GM12878 (cell line): ENCODE measurements at regions not wholly inside any gene's neighbourhood (a gene's known extent, or its start where the extent isn't known, plus 50 kb on each side); places are given as distances from the start of the nearest gene placed in this dataset.

Experiments used
- ATAC-seq: fragments of 200-7000 bp; cut with Tn5 transposase; 3 replicates; pipeline ENCODE4 v1.9.1; 2020; ENCODE audit warnings: mild to moderate bottlenecking, moderate library complexity
- BruUV-seq: library from RNA; stranded (reverse); fragments of 400-500 nt; replicated peaks from 2 replicates; lab custom pipeline; 2021; lab: Mats Ljungman, UMichigan
- CTCF ChIA-PET: fragments of 300-600 bp; sonication (Branson Sonifier 250); formaldehyde crosslinking; extraction: SDS; loops from one replicate; lab custom pipeline; 2021; ENCODE audit warnings: inconsistent platforms; lab: Yijun Ruan, JAX
- POLR2A ChIA-PET: fragments of 350-600 bp; formaldehyde crosslinking; extraction: SDS; loops from one replicate; lab custom pipeline; 2021; ENCODE audit warnings: inconsistent platforms; lab: Charles Lee
- RAD21 ChIA-PET: fragments of 300-600 bp; sonication (Branson Sonifier 250); formaldehyde crosslinking; loops from one replicate; lab custom pipeline; 2023; ENCODE audit warnings: antibody characterized with exemption; ENCODE audit not compliant: unreplicated experiment; lab: Charles Lee
- SMC1A ChIA-PET: fragments of 300-600 bp; sonication (Branson Sonifier 250); formaldehyde crosslinking; loops from one replicate; lab custom pipeline; 2023; ENCODE audit not compliant: unreplicated experiment, uncharacterized antibody; lab: Charles Lee
- DNase-seq: peaks from one replicate; pipeline ENCODE4 v3.0.0-alpha.2; 2011; ENCODE audit warnings: low read depth, low spot score
- FAIRE-seq: peaks from 3 replicates; lab custom pipeline; 2011; peaks lifted over from hg19 to GRCh38; lab: Jason Lieb, UNC
- H2AFZ ChIP-seq: 2 replicates; pipeline ENCODE4 v1.6.0; 2011; ENCODE audit warnings: low read depth, low read length, control low read depth; ENCODE audit not compliant: control insufficient read depth
- H3K27ac ChIP-seq: 2 replicates; pipeline ENCODE4 v1.5.1; 2011; ENCODE audit warnings: control low read depth; ENCODE audit not compliant: control insufficient read depth, insufficient read depth
- H3K27me3 ChIP-seq, 2 experiments: replicated peaks in 1 of 2; 2 replicates each; pipeline versions ENCODE4 v1.6.0 to v1.6.1; 2011; ENCODE audit warnings: low read length in 1 of 2; ENCODE audit not compliant: control insufficient read depth in 2 of 2, insufficient read depth in 2 of 2
- H3K36me3 ChIP-seq, 2 experiments: 2 replicates each; pipeline ENCODE4 v1.5.1; 2011; ENCODE audit warnings: low read length in 1 of 2; ENCODE audit not compliant: control insufficient read depth in 2 of 2, insufficient read depth in 2 of 2
- H3K4me1 ChIP-seq: 2 replicates; pipeline ENCODE4 v1.6.1; 2011; ENCODE audit warnings: mild to moderate bottlenecking, low read length, moderate library complexity, mixed read lengths; ENCODE audit not compliant: control insufficient read depth, insufficient read depth
- H3K4me2 ChIP-seq: 2 replicates; pipeline ENCODE4 v1.6.0; 2011; ENCODE audit warnings: control low read depth; ENCODE audit not compliant: control insufficient read depth, insufficient read depth
- H3K4me3 ChIP-seq: fragments of 200-600 bp; sonication (generic); 2 replicates; pipeline ENCODE4 v1.5.1; 2016
- H3K79me2 ChIP-seq: 2 replicates; pipeline ENCODE4 v1.6.0; 2011; ENCODE audit warnings: low read length; ENCODE audit not compliant: control insufficient read depth, insufficient read depth
- H3K9ac ChIP-seq: 2 replicates; pipeline ENCODE4 v1.8.0; 2011; ENCODE audit warnings: low read length, control low read depth, mixed read lengths; ENCODE audit not compliant: control insufficient read depth, insufficient read depth
- H3K9me3 ChIP-seq: replicated peaks from 3 replicates; pipeline ENCODE4 v1.5.1; 2011; ENCODE audit warnings: mild to moderate bottlenecking, low read length; ENCODE audit not compliant: control insufficient read depth, insufficient read depth
- H4K20me1 ChIP-seq: 2 replicates; pipeline ENCODE4 v1.6.0; 2011; ENCODE audit not compliant: control insufficient read depth, insufficient read depth
- ATF7 ChIP-seq: fragments of 450-650 bp; IDR thresholded peaks from 2 replicates; pipeline ENCODE4 v1.6.1; 2016; ENCODE audit warnings: low read depth, mild to moderate bottlenecking
- CREB1 ChIP-seq: IDR thresholded peaks from 2 replicates; pipeline ENCODE4 v1.6.1; 2012; ENCODE audit warnings: low read depth, mild to moderate bottlenecking, inconsistent platforms
- GABPA ChIP-seq: IDR thresholded peaks from 2 replicates; pipeline ENCODE4 v1.6.1; 2014; ENCODE audit warnings: antibody characterized with exemption, low read depth, mild to moderate bottlenecking, inconsistent platforms
- HDAC6 ChIP-seq: fragments of 200-600 bp; sonication (generic); IDR thresholded peaks from one replicate; pipeline ENCODE4 v1.8.0; 2017; ENCODE audit warnings: antibody characterized with exemption; ENCODE audit not compliant: unreplicated experiment
- JUND ChIP-seq: IDR thresholded peaks from 2 replicates; pipeline ENCODE4 v1.6.1; 2012; ENCODE audit warnings: low read depth, mild to moderate bottlenecking, low read length, improper control_type of control experiment, moderate library complexity
- MTA2 ChIP-seq: fragments of 450-650 bp; IDR thresholded peaks from 2 replicates; pipeline ENCODE4 v1.6.1; 2016; ENCODE audit warnings: low read depth, mild to moderate bottlenecking, moderate library complexity
- MYB ChIP-seq: fragments of 150-350 bp; IDR thresholded peaks from 2 replicates; pipeline ENCODE4 v1.6.1; 2014; ENCODE audit warnings: mild to moderate bottlenecking, low read depth, low read length, borderline replicate concordance
- SMARCA5 ChIP-seq: fragments of 450-650 bp; IDR thresholded peaks from 2 replicates; pipeline ENCODE4 v1.6.1; 2017; ENCODE audit warnings: mild to moderate bottlenecking
- ZNF207 ChIP-seq: fragments of 450-650 bp; IDR thresholded peaks from 2 replicates; pipeline ENCODE4 v1.6.1; 2014; ENCODE audit warnings: antibody characterized with exemption, mild to moderate bottlenecking, borderline replicate concordance
- WGBS: methylation state at CpG from one replicate; pipeline ENCODE4 v1.1.6; 2016; ENCODE audit warnings: low lambda C conversion rate; ENCODE audit not compliant: insufficient replicate concordance, insufficient coverage; ENCODE audit errors: missing lambda C conversion rate; 5-methylcytosine and 5-hydroxymethylcytosine counted together
- in situ Hi-C: fragments of 300-500 bp; cut with MboI; formaldehyde crosslinking; loops from 9 replicates; pipeline ENCODE4 v1.14.3; 2018; ENCODE audit warnings: mixed read lengths
- intact Hi-C: fragments of 100-400 bp; cut with micrococcal nuclease; formaldehyde crosslinking; loops from one replicate; pipeline ENCODE4 v1.14.2; 2022; ENCODE audit not compliant: unreplicated experiment
- TF ChIP-seq, protein P1 (sequence below): fragments of 450-650 bp; IDR thresholded peaks from 2 replicates; pipeline ENCODE4 v1.6.1; 2014; ENCODE audit warnings: mild to moderate bottlenecking

DNA sequence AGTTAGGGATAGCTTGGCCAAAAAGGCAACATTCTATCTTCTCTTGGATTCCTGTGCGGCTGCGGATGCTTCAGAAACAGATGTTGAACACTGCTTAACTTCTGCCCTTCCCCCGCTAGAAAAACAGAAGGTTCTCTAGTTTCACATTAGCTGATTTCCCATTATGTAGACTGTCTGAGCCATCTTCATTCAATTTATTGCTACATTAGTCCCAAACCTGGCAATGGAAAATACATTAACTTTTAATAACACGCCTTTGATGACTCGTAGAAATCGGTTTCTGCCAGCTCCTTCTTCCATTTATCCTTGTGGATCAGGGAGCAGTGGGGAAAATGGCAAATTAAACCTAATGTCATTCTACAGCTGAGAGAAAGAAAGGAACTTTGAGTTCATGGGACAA lies 119.9 kb downstream of the SLC16A9 start:
- no peaks in the 10 kb centered on the region for H4K20me1 ChIP-seq
- no peaks in the 10 kb centered on the region for H3K79me2 ChIP-seq
- no peaks in the 10 kb centered on the region for H3K4me1 ChIP-seq
- 39% methylated on average over 6 of the region's 6 CpGs for WGBS
- no peak overlapping the region for H2AFZ ChIP-seq
- FAIRE-seq (no peak), DNase-seq (no peak), ATAC-seq (no peak)
- no peaks in the 10 kb centered on the region for H3K36me3 ChIP-seq
- CTCF ChIA-PET = interaction anchor here (0.6 kb wide), 1 partner anchor 85 kb away, joined by 3 read pairs; no protein-coding TSS in a partner anchor
- POLR2A ChIA-PET = no interaction called here
- BruUV-seq = no TSS peak
- RAD21 ChIA-PET = no interaction called here
- SMC1A ChIA-PET = no interaction called here
- H3K27ac ChIP-seq = no peak overlapping the region
- no peaks in the 10 kb centered on the region for H3K27me3 ChIP-seq
- no peak for TF ChIP-seq JUND
- TF ChIP-seq SMARCA5 = no peak
- no peak for TF ChIP-seq ZNF207
- TF ChIP-seq ATF7 = no peak
- no peak for TF ChIP-seq CREB1
- TF ChIP-seq, protein P1, sequence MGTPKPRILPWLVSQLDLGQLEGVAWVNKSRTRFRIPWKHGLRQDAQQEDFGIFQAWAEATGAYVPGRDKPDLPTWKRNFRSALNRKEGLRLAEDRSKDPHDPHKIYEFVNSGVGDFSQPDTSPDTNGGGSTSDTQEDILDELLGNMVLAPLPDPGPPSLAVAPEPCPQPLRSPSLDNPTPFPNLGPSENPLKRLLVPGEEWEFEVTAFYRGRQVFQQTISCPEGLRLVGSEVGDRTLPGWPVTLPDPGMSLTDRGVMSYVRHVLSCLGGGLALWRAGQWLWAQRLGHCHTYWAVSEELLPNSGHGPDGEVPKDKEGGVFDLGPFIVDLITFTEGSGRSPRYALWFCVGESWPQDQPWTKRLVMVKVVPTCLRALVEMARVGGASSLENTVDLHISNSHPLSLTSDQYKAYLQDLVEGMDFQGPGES = no peak
- no peak for TF ChIP-seq GABPA
- TF ChIP-seq HDAC6 = no peak
- TF ChIP-seq MYB = no peak
- no peak for TF ChIP-seq MTA2
- TF ChIP-seq, all 136 proteins: peak for 0
- H3K4me2 ChIP-seq = no peak overlapping the region
- no peak overlapping the region for H3K4me3 ChIP-seq
- in situ Hi-C loops = no loop called here
- intact Hi-C loops = loop anchor here (10.0 kb wide), 1 partner anchor 1055 kb away; no protein-coding TSS in a partner anchor
- H3K9me3 ChIP-seq = no peaks in the 10 kb centered on the region
- no peak overlapping the region for H3K9ac ChIP-seq
